Liver (tissue), 7 donors: ENCODE measurements at regions not wholly inside any gene's neighbourhood (a gene's known extent, or its start where the extent isn't known, plus 50 kb on each side); places are given as distances from the start of the nearest gene placed in this dataset.

ENCODE experiments used
- DNase-seq: peaks from one replicate; pipeline ENCODE4 v3.0.0-alpha.2; 2017; ENCODE audit warnings: low spot score
- H3K27ac ChIP-seq, 2 donors: one replicate each; pipeline ENCODE4 v1.7.0; 2013; ENCODE audit warnings: inconsistent platforms in 2 of 2, low read length in 2 of 2, control low read depth in 1 of 2, low read depth in 1 of 2, mild to moderate bottlenecking in 1 of 2
- H3K27me3 ChIP-seq, 4 donors: one replicate each; pipeline versions ENCODE4 v1.6.1 to v1.7.0; 2013; ENCODE audit warnings: low read length in 3 of 4, inconsistent platforms in 1 of 4, mild to moderate bottlenecking in 1 of 4, moderate library complexity in 1 of 4; ENCODE audit not compliant: control insufficient read depth in 4 of 4, insufficient read depth in 4 of 4
- H3K36me3 ChIP-seq, 4 donors: one replicate each; pipeline versions ENCODE4 v1.6.1 to v1.7.0; 2013; ENCODE audit warnings: low read length in 3 of 4, mild to moderate bottlenecking in 3 of 4, low read depth in 1 of 4, moderate library complexity in 1 of 4; ENCODE audit not compliant: control insufficient read depth in 4 of 4, insufficient read depth in 3 of 4
- H3K4me1 ChIP-seq, 4 donors: one replicate each; pipeline versions ENCODE4 v1.6.1 to v1.7.0; 2013; ENCODE audit warnings: low read length in 3 of 4, mild to moderate bottlenecking in 3 of 4, moderate library complexity in 1 of 4; ENCODE audit not compliant: control insufficient read depth in 4 of 4, insufficient read depth in 4 of 4
- H3K4me3 ChIP-seq, 3 donors: one replicate each; pipeline versions ENCODE4 v1.6.1 to v1.7.0; 2013; ENCODE audit warnings: low read length in 3 of 3, control low read depth in 1 of 3, low read depth in 1 of 3, mild to moderate bottlenecking in 1 of 3
- H3K9ac ChIP-seq, 2 donors: one replicate each; pipeline ENCODE4 v1.7.0; 2013; ENCODE audit warnings: low read length in 2 of 2, mild to moderate bottlenecking in 2 of 2, moderate library complexity in 2 of 2, control low read depth in 1 of 2, low read depth in 1 of 2
- H3K9me3 ChIP-seq, 4 donors: one replicate each; pipeline versions ENCODE4 v1.6.1 to v1.7.0; 2013; ENCODE audit warnings: low read length in 3 of 4; ENCODE audit not compliant: control insufficient read depth in 4 of 4
- ATF3 ChIP-seq: IDR thresholded peaks from 2 replicates; pipeline ENCODE4 v1.6.1; 2016; ENCODE audit warnings: antibody characterized with exemption
- EGR1 ChIP-seq, 2 donors: IDR thresholded peaks; 2 replicates each; pipeline ENCODE4 v1.6.1; 2016 to 2018; ENCODE audit warnings: antibody characterized with exemption in 2 of 2, low read depth in 2 of 2
- FOXA1 ChIP-seq: IDR thresholded peaks from 2 replicates; pipeline ENCODE4 v1.6.1; 2016; ENCODE audit warnings: antibody characterized with exemption
- FOXA2 ChIP-seq: IDR thresholded peaks from 2 replicates; pipeline ENCODE4 v1.6.1; 2016; ENCODE audit warnings: antibody characterized with exemption
- GABPA ChIP-seq, 2 donors: IDR thresholded peaks in 1 of 2; conservative IDR thresholded peaks in 1 of 2; 2 replicates each; pipeline ENCODE4 v1.6.1; 2016; ENCODE audit warnings: antibody characterized with exemption in 2 of 2, mild to moderate bottlenecking in 1 of 2, moderate library complexity in 1 of 2
- HNF4A ChIP-seq, 2 donors: conservative IDR thresholded peaks; 2 replicates each; pipeline ENCODE4 v1.6.1; 2016; ENCODE audit warnings: antibody characterized with exemption in 2 of 2, mild to moderate bottlenecking in 2 of 2
- HNF4G ChIP-seq: IDR thresholded peaks from 2 replicates; pipeline ENCODE4 v1.6.1; 2016; ENCODE audit warnings: antibody characterized with exemption
- JUND ChIP-seq, 2 donors: IDR thresholded peaks; 2 replicates each; pipeline ENCODE4 v1.6.1; 2016; ENCODE audit warnings: antibody characterized with exemption in 2 of 2
- MAX ChIP-seq: IDR thresholded peaks from 2 replicates; pipeline ENCODE4 v1.6.1; 2016; ENCODE audit warnings: antibody characterized with exemption
- NR2F2 ChIP-seq: IDR thresholded peaks from 2 replicates; pipeline ENCODE4 v1.6.1; 2016; ENCODE audit warnings: antibody characterized with exemption
- RAD21 ChIP-seq, 2 donors: IDR thresholded peaks; 2 replicates each; pipeline ENCODE4 v1.6.1; 2016; ENCODE audit warnings: antibody characterized with exemption in 2 of 2, mild to moderate bottlenecking in 2 of 2
- REST ChIP-seq: IDR thresholded peaks from 2 replicates; pipeline ENCODE4 v1.6.1; 2016; ENCODE audit warnings: antibody characterized with exemption, mild to moderate bottlenecking
- RXRA ChIP-seq, 2 donors: IDR thresholded peaks; 2 replicates each; pipeline ENCODE4 v1.6.1; 2017 to 2018; ENCODE audit warnings: antibody characterized with exemption in 2 of 2, mild to moderate bottlenecking in 1 of 2
- SP1 ChIP-seq: IDR thresholded peaks from 2 replicates; pipeline ENCODE4 v1.6.1; 2018; ENCODE audit warnings: antibody characterized with exemption, mild to moderate bottlenecking
- TAF1 ChIP-seq: conservative IDR thresholded peaks from 2 replicates; pipeline ENCODE4 v1.6.1; 2016; ENCODE audit warnings: antibody characterized with exemption, mild to moderate bottlenecking
- YY1 ChIP-seq: IDR thresholded peaks from 2 replicates; pipeline ENCODE4 v1.6.1; 2016; ENCODE audit warnings: antibody characterized with exemption, mild to moderate bottlenecking
- ZBTB33 ChIP-seq: IDR thresholded peaks from 2 replicates; pipeline ENCODE4 v1.6.1; 2016; ENCODE audit warnings: antibody characterized with exemption
- WGBS: extraction: QIAGEN DNeasy Blood & Tissue Kit; methylation state at CpG from one replicate; pipeline ENCODE4 v1.1.7; 2013; 5-methylcytosine and 5-hydroxymethylcytosine counted together
- donor health status: healthy.
- donor health status: healthy.
- donor health status: healthy.
- donor health status: healthy.

GRCh38 chr12:107415834-107416233, 269.8 kb upstream of the PWP1 start:
- WGBS: 90% methylated on average over 8 of the region's 8 CpGs
- Histone ChIP-seq H3K4me3 (no peak overlapping the region), H3K9me3 (no peaks in the 10 kb centered on the region), H3K36me3 (no peaks in the 10 kb centered on the region), H3K9ac (no peak overlapping the region), H3K27me3 (no peaks in the 10 kb centered on the region), H3K27ac (no peak overlapping the region), H3K4me1 (peaks cover 3 to 14% (median 8%) of the 10 kb centered on the region in 4 donors)
- DNase-seq: no peak
- TF ChIP-seq EGR1 (IDR thresholded peaks at IDR 0.05; ENCODE audit: low read depth in 2 of 2): no peak
- no peak for TF ChIP-seq NR2F2
- no peak for TF ChIP-seq HNF4A (conservative IDR thresholded peaks at IDR 0.05)
- no peak for TF ChIP-seq FOXA2
- TF ChIP-seq FOXA1: no peak
- no peak for TF ChIP-seq ZBTB33
- no peak for TF ChIP-seq TAF1
- no peak for TF ChIP-seq REST
- no peak for TF ChIP-seq RAD21 (IDR thresholded peaks at IDR 0.05)
- TF ChIP-seq JUND (IDR thresholded peaks at IDR 0.05): no peak
- no peak for TF ChIP-seq ATF3
- TF ChIP-seq RXRA (IDR thresholded peaks at IDR 0.05): no peak
- TF ChIP-seq YY1: no peak
- TF ChIP-seq HNF4G: no peak
- no peak for TF ChIP-seq MAX

- H3K27me3 ChIP-seq: no peaks in the 10 kb centered on the region
- no peaks in the 10 kb centered on the region for H3K9me3 ChIP-seq
- 48% methylated on average over 5 of the region's 5 CpGs for WGBS
- peak overlapping the region in 1 of 2 donors; percentile 18 for H3K27ac ChIP-seq
- no peak overlapping the region for H3K9ac ChIP-seq
- H3K36me3 ChIP-seq: no peaks in the 10 kb centered on the region
- peak; percentile 88 for TF ChIP-seq SP1
- TF ChIP-seq GABPA (IDR thresholded peaks at IDR 0.05 in 1 of 2, conservative IDR thresholded peaks at IDR 0.05 in 1 of 2): peak in 1 of 2 donors; percentile 30
- TF ChIP-seq YY1: peak; percentile 92
- TF ChIP-seq HNF4A (conservative IDR thresholded peaks at IDR 0.05): peak; percentile 86 to 94
- peak; percentile 10 for TF ChIP-seq ATF3
- peak; percentile 70 for TF ChIP-seq ZBTB33
- no peak for TF ChIP-seq FOXA1
- peak; percentile 73 for TF ChIP-seq FOXA2
- TF ChIP-seq NR2F2: no peak
- no peak for TF ChIP-seq EGR1 (IDR thresholded peaks at IDR 0.05; ENCODE audit: low read depth in 2 of 2)
- peak; percentile 25 to 69 for TF ChIP-seq JUND (IDR thresholded peaks at IDR 0.05)
- TF ChIP-seq RAD21 (IDR thresholded peaks at IDR 0.05): peak in 1 of 2 donors; percentile 47
- peak; percentile 47 for TF ChIP-seq MAX
- TF ChIP-seq REST: peak; percentile 72
- peak; percentile 78 for TF ChIP-seq HNF4G
- peak in 1 of 2 donors; percentile 77 for TF ChIP-seq RXRA (IDR thresholded peaks at IDR 0.05)
- no peak for TF ChIP-seq TAF1
- DNase-seq: no peak
- no peak overlapping the region for H3K4me3 ChIP-seq
- peaks cover 3 to 14% (median 8%) of the 10 kb centered on the region in 4 donors for H3K4me1 ChIP-seq
Measured at GRCh38 chr12:107417004-107417403, 268.6 kb upstream of the PWP1 start.
